ENCODE measurements at regions not wholly inside any gene's neighbourhood (a gene's known extent, or its start where the extent isn't known, plus 50 kb on each side); places are given as distances from the start of the nearest gene placed in this dataset.
"Not testable (repeated sequence)": the region's sequence is repeated elsewhere in the genome, so short reads cannot be mapped to it uniquely, and the experiment has no call there.

DNA sequence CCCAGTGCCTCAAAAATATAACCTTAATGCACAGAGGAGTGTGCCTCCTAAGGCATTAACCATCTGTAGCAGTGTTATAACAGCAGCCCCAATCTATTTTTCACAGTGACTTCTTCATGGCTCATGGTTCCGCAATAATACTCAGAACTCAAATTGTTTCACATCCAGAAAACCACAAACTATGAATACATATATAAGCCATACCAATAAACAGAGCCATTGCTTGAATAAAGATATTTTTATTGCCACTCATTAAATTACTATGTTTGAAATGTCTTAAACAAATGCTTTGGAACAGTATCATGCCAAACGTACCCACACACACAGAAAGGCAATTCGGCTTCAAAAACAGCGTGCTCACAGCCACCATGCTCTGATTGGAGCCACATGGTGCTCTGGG is 629.3 kb upstream of the NRP1 start:
- DNase-seq (ENCODE audit: low read depth): no peak

DNA sequence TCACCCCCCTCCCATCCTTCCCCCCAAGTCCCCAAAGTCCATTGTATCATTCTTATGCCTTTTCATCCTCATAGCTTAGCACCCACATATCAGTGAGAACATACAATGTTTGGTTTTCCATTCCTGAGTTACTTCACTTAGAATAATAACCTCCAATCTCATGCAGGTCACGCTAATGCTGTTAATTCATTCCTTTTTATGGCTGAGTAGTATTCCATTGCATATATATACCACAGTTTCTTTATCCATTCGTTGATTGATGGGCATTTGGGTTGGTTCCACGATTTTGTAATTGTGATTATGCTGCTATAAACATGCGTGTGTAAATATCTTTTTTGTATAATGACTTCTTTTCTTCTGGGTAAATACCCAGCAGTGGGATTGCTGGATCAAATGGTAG is 621.9 kb upstream of the NRP1 start:
- not testable (repeated sequence) for DNase-seq (ENCODE audit: low read depth)

DNA sequence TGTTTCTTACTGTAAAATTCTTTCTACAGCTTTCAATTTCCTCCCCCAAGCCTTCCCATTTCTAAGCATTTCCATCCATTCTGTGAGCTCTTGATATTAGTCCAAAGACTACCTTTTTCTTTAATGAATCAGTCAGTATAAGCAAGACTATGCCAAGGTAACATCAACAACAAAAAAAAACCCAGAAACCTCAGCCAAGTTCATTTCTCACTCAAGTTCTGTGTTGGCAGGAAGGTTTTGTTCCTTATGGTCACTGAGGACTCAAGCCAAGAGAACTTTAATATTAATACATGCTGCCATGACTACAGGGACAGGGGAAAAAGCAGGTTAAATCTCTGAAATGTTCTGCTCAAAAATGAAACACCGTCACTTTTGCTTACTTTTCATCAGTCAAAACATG is 621.2 kb upstream of the NRP1 start:
- DNase-seq (ENCODE audit: low read depth): no peak

DNA sequence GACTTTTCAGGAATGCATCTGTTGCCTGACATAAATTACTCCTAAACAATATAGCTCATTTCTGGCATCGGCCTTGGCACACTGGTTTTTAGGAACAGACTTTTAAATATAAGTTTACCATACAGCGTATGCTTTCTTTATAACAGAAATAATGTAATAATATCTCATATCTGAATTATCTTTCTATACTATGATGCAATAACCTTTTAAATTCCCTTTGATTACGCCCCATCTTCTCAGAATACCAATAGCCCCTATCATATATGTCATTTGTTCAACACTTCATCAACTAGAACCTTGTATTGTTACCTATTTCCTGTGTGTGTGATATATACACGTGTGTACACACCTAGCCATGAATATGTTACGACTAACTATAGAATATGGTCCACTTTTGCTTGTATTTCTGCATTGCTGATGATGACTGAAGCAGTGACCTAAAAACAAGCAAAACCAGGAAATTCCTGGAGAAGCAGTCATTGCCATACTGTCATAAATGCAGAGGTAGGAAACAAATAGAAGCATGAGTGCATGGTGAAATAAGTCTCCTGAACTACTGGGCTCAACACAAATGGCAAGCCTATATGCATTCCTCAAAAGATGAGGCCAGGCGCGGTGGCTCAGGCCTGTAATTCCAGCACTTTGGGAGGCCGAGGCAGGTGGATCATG is 618.4 kb upstream of the NRP1 start:
- DNase-seq (ENCODE audit: low read depth): no peak

DNA sequence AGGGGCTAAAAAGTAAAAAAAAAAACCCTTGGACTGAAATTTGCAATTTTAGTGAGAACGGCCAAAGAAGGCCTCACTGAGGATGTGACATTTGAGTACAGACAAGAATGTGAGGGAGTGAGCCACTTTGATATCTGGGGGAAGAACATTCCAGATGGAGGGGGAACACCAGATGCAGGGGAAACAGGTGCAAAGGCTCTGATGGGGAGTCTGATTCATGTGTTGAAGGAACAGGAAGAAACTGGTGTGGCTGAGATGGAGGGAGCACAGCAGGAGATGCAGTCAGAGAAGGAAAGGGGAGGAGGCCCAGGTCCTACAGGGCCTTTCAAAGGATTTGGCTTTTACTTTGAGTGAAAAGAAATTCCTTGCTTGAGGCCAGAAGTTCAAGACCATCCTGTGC is 615.7 kb upstream of the NRP1 start:
- DNase-seq (ENCODE audit: low read depth): no peak

DNA sequence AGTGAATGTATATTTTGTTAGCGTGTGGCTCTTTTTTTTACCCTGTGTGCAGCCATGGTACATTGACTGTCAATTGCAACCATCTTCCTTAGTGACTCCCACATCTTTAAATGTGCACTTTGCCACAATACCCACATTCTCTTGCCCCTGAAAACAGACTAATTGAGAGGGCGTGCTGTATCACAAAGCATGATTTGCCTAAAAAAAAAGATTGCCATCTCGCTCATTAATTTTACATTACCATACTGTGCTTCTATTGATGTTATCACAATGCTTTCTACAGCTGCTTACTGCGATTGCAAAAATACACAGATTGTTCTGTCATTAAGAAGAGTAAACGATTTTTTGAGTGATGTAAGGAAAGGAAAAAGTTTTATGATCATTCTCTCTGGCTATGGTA is 613.1 kb upstream of the NRP1 start:
- no peak for DNase-seq (ENCODE audit: low read depth)

DNA sequence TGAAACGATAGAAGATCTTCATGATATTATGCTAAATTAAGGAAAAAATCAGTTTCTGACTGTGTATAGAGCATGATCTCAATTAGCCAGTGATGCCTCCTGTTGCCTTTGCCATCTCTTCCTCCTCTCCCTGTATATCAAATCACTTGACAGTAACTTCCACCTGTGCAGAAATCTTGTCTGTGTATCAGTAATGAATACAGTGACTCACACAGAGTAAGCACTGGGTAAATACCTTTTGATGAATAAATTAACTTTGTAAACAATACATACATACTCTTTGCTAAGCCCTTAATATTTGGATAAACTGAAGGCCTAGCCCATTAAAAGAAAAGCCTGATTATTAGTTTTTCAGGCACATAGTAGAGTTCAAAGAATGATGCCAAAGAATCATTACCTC is 610.6 kb upstream of the NRP1 start:
- no peak for DNase-seq (ENCODE audit: low read depth)

DNA sequence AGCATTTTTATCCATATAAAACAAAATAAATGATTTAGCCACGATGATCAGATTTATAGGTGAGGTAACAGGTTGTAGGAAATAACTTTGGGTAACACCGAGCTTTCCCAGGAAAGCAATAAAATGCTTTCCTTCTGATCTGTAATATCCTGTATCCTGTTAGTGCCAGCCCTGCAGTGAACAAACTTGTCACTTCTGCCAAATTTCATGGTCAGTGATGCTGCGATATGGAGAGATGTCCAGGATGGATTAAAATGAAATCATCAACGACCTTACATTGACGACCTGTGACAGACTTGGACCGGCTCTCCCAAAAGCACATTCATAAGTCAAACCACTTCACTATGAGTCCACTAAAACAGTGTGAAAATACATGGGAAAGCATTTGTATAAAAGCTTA is 608.0 kb upstream of the NRP1 start:
- no peak for DNase-seq (ENCODE audit: low read depth)

DNA sequence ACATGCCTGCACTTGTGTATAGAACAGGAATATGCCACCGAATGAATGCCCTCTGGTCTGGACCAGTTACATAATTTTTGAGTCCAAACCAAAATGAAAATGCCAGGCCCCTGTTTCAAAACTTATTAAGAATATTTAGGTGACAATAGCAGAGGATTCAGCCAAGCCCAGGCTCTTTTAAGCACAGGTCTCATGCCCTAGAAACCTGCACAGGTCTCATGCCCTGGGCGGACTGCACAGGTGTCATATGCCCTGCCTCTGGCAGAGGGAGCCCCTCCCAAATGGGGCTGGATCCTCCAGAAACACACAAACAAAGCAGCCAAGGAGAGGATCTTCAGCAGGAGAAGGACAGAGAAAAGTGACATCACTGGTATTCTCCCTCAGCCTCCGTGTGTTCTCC is 605.4 kb upstream of the NRP1 start:
- no peak for DNase-seq (ENCODE audit: low read depth)

DNA sequence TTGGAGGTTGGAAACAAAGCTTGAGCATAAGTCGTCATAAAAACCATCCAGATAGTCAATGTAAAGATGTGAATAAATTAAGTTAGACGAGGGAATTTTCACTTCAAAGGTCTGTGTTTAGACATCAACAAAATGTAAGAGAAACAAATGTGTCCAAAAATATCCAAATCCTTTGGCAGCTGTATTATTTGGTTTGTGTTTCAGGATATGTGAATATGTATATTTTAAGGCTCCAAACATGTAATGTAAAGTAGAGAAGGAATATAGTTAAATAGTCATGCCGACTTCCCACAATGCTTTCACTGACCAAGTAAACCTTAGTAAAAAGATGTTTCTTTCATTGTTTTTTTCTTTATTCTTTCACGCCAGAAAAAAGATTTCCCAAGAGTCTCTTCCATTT is 604.9 kb upstream of the NRP1 start:
- no peak for DNase-seq (ENCODE audit: low read depth)

DNA sequence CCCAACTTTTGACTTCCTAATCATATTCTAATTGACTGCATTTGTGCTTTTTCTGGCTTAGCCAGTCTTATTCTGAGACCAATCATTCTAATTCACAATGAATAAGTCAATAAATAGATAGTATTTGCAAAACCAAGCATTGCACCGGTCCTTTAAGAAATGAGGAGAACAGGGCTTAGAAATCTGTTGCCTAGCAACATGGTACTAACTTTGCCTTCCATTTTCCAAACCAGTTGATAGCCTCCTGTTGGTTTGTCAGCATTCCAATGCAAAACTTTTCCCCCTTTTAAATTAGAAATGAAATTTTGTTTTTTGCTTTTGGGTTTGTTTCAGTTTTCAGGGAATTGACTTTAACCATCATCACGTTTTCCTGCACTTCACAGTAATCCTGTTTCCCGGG is 603.5 kb upstream of the NRP1 start:
- no peak for DNase-seq (ENCODE audit: low read depth)

DNA sequence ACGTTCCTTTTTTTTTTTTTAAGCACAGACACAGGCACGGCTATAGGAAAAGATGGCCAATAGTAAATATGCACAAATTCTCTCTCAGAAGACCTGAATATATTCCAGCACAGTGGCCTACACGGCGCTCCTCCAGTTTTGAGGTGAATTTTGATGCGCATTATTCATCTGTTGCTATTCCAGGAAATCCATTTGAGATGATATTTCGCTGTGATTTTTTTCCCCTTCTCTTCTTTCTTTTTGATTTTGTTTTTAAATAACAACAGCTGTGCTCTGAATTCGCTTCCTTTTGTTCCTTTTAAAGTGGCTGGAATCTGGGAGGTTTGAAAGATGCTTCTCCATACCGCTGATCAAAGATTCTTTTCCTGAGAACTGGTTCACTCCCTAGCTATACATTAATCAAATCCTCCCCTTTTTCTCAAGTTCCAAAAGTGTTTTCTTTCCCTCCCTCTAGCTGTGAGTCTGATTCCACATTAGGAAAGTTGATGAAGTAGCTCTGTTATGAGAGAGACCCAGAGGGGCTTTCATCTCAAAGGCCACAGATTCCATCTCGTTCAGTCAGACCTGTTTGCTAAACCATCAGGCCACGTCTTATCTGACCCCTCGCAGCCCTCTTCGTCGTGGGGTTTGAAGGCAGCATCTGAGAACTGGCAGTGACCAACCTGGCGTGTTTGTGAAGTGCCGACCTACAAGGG is 602.7 kb upstream of the NRP1 start:
- DNase-seq (ENCODE audit: low read depth): no peak

DNA sequence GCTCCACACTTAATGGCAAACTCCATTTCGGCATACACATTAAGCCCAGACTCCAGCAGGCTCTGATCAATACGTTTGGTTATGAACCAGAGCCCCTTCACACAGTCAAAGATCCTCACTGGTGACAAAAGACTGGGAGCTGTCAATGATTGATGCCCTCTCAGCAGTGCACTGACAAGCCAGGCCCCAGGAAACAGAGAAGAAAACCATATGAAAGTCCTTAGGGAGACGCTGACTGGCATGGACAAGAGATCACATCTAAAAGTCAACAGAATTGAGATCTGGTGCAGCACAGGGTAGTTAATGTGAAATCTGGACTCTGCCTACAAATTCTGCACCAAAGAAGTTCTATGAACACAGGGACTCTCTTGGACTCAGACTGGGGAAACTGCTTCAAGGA is 600.9 kb upstream of the NRP1 start:
- DNase-seq (ENCODE audit: low read depth): no peak

DNA sequence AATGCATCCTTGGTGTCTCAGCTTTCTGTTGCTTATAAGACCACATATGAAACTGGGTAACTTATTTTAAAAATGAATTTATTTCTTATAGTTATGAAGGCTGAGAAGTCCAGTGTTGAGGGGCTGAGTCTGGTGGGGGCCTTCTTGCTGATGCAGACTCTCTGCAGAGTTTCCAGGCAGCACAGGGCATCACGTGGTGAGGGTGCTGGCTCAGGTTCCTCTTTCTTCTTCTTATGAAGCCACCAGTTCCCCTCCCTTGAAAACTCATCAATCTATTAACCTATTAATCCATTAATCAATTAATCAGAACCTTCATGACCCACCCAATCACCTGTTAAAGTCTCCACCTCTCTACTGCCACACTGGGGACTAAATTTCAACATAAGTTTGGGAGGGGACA is 595.6 kb upstream of the NRP1 start:
- no peak for DNase-seq (ENCODE audit: low read depth)

DNA sequence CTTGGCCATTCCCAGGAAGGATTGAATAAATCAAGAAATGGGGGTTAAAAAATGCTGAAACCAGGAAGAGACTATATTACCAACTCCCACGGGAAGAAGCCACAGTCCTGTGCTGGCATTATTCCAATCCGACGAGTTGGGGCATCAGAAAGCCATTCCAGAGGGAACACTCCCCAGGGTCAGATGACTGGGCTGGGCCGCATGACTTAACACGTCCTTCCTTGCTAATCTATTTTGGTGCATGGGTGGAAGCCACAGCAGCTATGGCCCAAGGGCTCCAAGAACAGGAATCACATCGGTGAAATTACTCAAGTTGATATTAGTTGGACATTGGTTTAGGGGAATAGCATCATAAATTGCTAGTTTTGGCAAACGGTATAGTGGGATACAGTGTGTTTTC is 592.9 kb upstream of the NRP1 start:
- no peak for DNase-seq (ENCODE audit: low read depth)

DNA sequence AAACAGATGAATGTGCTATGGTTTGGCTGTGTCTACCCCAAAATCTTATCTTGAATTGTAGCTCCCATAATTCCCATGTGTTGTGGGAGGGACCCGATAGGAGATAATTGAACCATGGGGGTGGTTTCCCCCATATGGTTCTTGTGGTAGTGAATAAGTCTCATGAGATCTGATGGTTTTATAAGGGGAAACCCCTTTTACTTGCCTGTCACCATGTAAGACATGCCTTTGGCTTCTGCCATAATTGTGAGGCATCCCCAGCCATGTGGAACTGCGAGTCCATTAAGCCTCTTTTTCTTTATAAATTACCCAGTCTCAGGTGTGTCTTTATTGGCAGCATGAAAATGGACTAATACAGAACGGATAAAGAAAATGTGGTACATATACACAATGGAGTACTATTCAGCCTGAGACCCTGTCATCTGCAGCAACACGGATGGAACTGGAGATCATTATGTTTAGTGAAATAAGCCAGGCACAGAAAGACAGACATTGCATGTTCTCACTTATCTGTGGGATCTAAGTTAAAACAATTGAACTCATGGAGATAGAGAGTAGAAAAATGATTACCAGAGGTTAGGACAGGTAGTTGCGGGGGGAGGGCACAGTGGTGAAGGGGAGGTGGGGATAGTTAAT is 587.6 kb upstream of the NRP1 start:
- DNase-seq (ENCODE audit: low read depth): no peak

DNA sequence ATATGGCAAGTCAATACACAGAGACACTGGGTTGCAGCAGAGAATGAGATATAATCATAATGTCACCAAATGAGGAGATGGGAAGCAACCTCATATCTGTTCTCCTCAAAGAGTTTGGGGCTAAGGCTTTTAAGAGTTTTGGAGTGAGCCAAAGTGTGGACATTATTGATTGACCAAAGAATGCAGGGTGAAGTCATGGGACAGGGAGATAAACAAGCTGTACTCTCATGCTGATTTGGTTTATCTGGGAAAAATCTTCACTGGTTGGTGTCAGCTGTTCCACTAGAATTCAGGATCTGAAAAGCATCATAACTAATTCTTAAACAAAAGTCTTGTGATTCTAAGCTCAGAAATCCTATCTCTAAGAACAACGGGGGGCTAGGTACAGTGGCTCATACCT is 585.9 kb upstream of the NRP1 start:
- DNase-seq (ENCODE audit: low read depth): no peak

DNA sequence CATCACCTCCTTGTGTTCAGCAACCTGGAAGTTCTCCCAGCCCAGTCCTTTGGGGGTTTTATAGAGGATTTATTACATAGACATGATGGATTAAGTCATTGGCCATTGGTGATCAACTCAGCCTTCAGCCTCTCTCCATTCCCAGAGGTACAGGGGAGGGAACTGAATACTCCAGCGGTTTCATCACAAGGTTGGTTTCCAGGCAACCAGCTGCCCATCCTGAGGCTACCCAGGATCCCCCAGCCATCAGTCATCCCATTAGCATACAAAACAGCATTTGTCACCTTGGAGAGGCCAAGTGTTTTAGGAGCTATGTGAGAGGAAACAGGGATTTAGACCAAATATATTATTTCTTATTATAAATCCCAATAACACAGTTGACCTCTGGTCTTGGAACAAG is 584.8 kb upstream of the NRP1 start:
- no peak for DNase-seq (ENCODE audit: low read depth)

DNA sequence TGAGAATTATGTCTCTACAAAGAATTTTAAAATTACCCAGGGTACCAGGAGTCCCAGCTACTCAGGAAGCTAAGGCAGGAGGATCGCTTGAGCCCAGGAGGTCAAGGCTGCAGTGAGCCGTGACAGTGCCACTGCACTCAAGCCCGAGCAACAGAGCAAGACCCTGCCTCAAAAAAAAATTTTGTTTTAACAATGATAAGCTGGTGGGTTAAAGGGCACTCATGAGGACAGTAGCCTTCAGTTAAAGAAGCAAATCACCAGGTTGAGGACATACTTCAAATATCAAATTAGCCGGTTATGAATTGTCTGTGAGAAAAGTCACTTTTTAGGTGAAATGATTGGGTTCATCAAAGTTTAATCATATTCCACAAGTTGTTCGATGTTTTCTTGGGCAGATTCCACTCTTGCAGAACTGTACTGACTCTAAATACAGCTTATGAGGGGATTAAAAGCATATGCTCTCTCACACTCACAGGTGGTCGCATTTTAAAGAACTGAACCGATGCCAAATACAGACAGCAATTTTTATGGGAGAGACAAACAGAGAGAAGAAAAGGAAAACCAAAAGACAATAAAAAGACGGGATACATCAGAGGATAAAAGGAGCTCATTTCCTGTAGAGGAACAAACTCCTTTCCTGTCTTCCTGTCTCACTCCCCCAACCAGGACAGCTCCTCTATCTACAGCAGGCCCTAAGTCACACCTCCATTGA is 582.8 kb upstream of the NRP1 start:
- no peak for DNase-seq (ENCODE audit: low read depth)

DNA sequence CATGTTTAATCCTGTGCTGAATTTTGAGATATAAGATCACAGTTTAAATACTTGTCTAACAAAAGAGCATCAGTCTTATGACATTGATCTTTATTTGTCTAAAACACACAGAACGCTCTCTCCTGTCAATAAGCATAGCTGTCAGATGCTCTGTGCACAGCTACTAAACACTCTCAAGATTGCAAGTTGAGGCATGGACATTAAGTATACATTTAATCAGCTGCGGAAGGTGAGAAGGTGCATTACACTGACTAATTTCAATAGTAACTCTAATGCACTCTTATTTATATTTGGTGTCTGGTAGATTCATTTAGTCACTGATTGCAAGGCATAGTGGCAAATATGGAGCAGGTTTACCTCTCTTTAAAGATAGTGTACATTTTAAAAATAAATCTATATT is 580.3 kb upstream of the NRP1 start:
- DNase-seq (ENCODE audit: low read depth): no peak

DNA sequence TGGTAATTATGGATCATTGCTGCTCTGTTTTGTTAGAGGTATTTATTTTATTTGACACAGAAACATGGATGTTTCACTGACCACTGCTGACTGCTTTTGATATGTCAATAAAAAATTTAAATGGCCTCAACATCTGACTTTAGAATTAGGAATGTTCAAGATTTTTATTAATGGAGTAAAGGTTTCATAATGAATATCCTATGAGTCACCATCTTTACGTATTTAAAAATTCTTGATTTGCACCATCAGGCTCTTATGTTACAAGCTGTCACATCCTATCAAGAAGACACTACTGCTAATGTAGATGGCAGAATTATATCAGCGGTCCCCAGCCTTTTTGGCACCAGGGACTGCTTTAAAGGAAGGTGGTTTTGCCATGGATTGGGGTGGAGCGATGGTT is 578.7 kb upstream of the NRP1 start:
- no peak for DNase-seq (ENCODE audit: low read depth)

DNA sequence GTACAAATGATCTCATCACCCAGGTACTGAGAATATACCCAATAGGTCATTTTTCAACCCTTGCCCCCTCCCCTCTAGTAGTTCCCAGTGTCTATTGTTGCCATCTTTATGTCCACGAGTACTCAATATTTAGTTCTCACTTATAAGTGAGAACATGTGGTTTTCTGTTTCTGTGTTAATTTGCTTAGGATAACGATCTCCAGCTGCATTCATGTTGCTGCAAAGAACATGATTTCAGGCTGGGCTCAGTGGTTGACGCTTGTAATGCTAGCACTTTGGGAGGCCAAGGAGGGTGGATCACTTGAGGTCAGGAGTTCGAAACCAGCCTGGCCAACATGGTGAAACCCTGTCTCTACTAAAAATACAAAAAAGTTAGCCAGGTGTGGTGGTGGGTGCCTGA is 575.0 kb upstream of the NRP1 start:
- not testable (repeated sequence) for DNase-seq (ENCODE audit: low read depth)

DNA sequence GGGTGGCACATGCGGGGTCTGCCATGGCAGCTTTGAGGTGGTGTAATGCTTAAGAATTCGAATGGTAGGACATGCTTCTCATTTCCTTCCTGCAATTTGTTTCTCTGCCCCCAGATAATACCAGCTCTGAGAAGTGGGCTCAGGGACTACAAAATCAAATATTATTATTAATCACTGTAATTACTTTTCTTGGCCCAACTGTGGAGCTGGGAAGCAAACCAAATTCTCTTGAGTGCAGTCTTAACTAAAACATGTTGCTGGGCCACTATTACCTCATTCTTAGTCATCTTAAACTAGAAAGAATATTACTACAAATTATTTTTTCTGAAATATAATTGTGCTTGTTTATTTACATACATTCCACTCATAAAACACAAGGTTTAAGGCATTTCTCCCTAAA is 566.7 kb upstream of the NRP1 start:
- no peak for DNase-seq (ENCODE audit: low read depth)

Data from forelimb muscle (tissue), 1 donor.